Ovary (tissue), 7 donors: ENCODE measurements at regions not wholly inside any gene's neighbourhood (a gene's known extent, or its start where the extent isn't known, plus 50 kb on each side); places are given as distances from the start of the nearest gene placed in this dataset.

Experiments used
- DNase-seq, 5 donors: peaks; one replicate each; pipeline ENCODE4 v3.0.0-alpha.2; 2019 to 2020
- H3K27ac ChIP-seq, 2 donors: fragments of 200-600 bp; one replicate each; pipeline versions ENCODE4 v1.5.1 to v1.8.0; 2019 to 2022
- H3K27me3 ChIP-seq: fragments of 200-600 bp; one replicate; pipeline ENCODE4 v1.8.0; 2022
- H3K36me3 ChIP-seq: fragments of 200-600 bp; sonication (generic); one replicate; pipeline ENCODE4 v1.5.1; 2019
- H3K4me1 ChIP-seq: one replicate; pipeline ENCODE4 v1.8.1; 2013; ENCODE audit warnings: mild to moderate bottlenecking, moderate library complexity; ENCODE audit not compliant: insufficient read depth
- H3K4me3 ChIP-seq: fragments of 200-600 bp; sonication (generic); one replicate; pipeline ENCODE4 v1.5.1; 2017
- H3K9me3 ChIP-seq, 2 donors: fragments of 200-600 bp in 1 of 2; sonication (generic) in 1 of 2; one replicate each; pipeline versions ENCODE4 v1.5.1 to v1.8.1; 2013 to 2019; ENCODE audit warnings: mild to moderate bottlenecking in 1 of 2, moderate library complexity in 1 of 2
- CTCF ChIP-seq, 3 donors: fragments of 450-650 bp in 2 of 3; fragments of 200-600 bp in 1 of 3; IDR thresholded peaks; one replicate each; pipeline versions ENCODE4 v1.5.1 to v1.8.0; 2016 to 2022; ENCODE audit warnings: antibody characterized with exemption in 3 of 3, mild to moderate bottlenecking in 1 of 3
- EP300 ChIP-seq: sonication (generic); formaldehyde crosslinking; IDR thresholded peaks from one replicate; pipeline ENCODE4 v1.6.1; 2017; ENCODE audit warnings: antibody characterized with exemption
- POLR2A ChIP-seq: fragments of 450-650 bp; IDR thresholded peaks from one replicate; pipeline ENCODE4 v1.6.1; 2017; ENCODE audit warnings: antibody characterized with exemption, mild to moderate bottlenecking, moderate library complexity
- WGBS, 3 donors: extraction: QIAGEN DNeasy Blood & Tissue Kit in 1 of 3; methylation state at CpG; one replicate each; pipeline versions ENCODE4 v1.1.5 to v1.1.7; 2013 to 2017; 5-methylcytosine and 5-hydroxymethylcytosine counted together
- intact Hi-C, 4 donors: fragments of 100-400 bp; cut with DNase I; formaldehyde crosslinking; loops; one replicate each; pipeline versions ENCODE4 v1.11.0 to v1.15.1; 2022 to 2023
- donor health status: DM: no; HTN: no; CAD: no; lungs with moderate emphysema.
- donor health status: DM: no; HTN: no; CAD: no.
- donor health status: Bipolar disorder and iron deficiency.
- donor health status: DM: no; HTN: no; CAD: no.
- donor health status: DM: yes; HTN: yes; CAD: no.

GRCh38 chr4:169881769-169882168 lies 124.0 kb upstream of the HPF1 start:
- no peak overlapping the region for H3K4me3 ChIP-seq
- H3K27ac ChIP-seq: no peak overlapping the region
- intact Hi-C loops: no loop called here
- H3K36me3 ChIP-seq: no peaks in the 10 kb centered on the region
- no peaks in the 10 kb centered on the region for H3K27me3 ChIP-seq
- DNase-seq: no peak
- TF ChIP-seq POLR2A (no peak), EP300 (no peak), CTCF (IDR thresholded peaks at IDR 0.05) (no peak)
- no peaks in the 10 kb centered on the region for H3K4me1 ChIP-seq
- H3K9me3 ChIP-seq: no peaks in the 10 kb centered on the region
- 63 to 85% (median 64%) methylated on average over 1 of the region's 1 CpG for WGBS, 3 donors

- DNase-seq: no peak
- H3K27me3 ChIP-seq: no peaks in the 10 kb centered on the region
- no peaks in the 10 kb centered on the region for H3K9me3 ChIP-seq
- no peak for TF ChIP-seq EP300
- TF ChIP-seq POLR2A: no peak
- no peak for TF ChIP-seq CTCF (IDR thresholded peaks at IDR 0.05)
- no peak overlapping the region for H3K27ac ChIP-seq
- intact Hi-C loops: no loop called here
- no peaks in the 10 kb centered on the region for H3K36me3 ChIP-seq
- 29 to 41% (median 37%) methylated on average over 3 of the region's 3 CpGs for WGBS, 3 donors
- H3K4me1 ChIP-seq: no peaks in the 10 kb centered on the region
- H3K4me3 ChIP-seq: no peak overlapping the region
Measured at GRCh38 chr4:169870507-169870906, 112.8 kb upstream of the HPF1 start.

DNA sequence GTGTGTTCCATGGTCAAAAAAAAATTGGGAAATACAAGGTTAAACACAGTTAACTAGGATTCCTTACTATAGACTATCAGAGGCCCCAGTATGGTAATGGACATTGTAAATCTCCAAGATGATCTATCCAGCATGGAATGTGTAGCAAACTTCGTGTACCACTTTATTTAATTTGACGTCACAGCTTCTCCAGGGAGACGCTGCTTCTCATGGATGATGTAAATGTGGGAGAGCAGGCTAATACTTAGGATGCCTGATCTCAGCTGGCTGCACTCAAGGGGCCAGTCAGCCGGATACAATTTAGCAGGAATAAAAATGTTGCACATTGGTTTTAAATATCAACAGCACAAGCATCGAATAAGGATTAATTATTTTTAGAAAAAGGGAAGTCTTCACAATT lies 111.7 kb upstream of the HPF1 start:
- no peaks in the 10 kb centered on the region for H3K36me3 ChIP-seq
- no peaks in the 10 kb centered on the region for H3K9me3 ChIP-seq
- H3K27me3 ChIP-seq: no peaks in the 10 kb centered on the region
- H3K4me3 ChIP-seq: no peak overlapping the region
- no peaks in the 10 kb centered on the region for H3K4me1 ChIP-seq
- no peak for TF ChIP-seq EP300
- no peak for TF ChIP-seq CTCF (IDR thresholded peaks at IDR 0.05)
- TF ChIP-seq POLR2A: no peak
- intact Hi-C loops: no loop called here
- 36 to 39% (median 39%) methylated on average over 5 of the region's 5 CpGs for WGBS, 3 donors
- no peak overlapping the region for H3K27ac ChIP-seq
- no peak for DNase-seq

- Histone ChIP-seq H3K9me3 (no peaks in the 10 kb centered on the region), H3K4me3 (no peak overlapping the region), H3K36me3 (no peaks in the 10 kb centered on the region), H3K27ac (no peak overlapping the region), H3K27me3 (no peaks in the 10 kb centered on the region), H3K4me1 (no peaks in the 10 kb centered on the region)
- no peak for TF ChIP-seq EP300
- TF ChIP-seq POLR2A: no peak
- TF ChIP-seq CTCF (IDR thresholded peaks at IDR 0.05): no peak
- no peak for DNase-seq
- 14 to 38% (median 15%) methylated on average over 1 of the region's 1 CpG for WGBS, 3 donors
- intact Hi-C loops: no loop called here
Measured at GRCh38 chr4:169861593-169861992, 103.8 kb upstream of the HPF1 start.
